ENCODE measurements at regions not wholly inside any gene's neighbourhood (a gene's known extent, or its start where the extent isn't known, plus 50 kb on each side); places are given as distances from the start of the nearest gene placed in this dataset.

- TF ChIP-seq TAF1 (IDR thresholded peaks at IDR 0.05; ENCODE audit: low read depth) = no peak
- TF ChIP-seq RAD21 (IDR thresholded peaks at IDR 0.05; ENCODE audit: low read depth) = no peak
- TF ChIP-seq EGR1 (IDR thresholded peaks at IDR 0.05) = no peak
- TF ChIP-seq TEAD4 (IDR thresholded peaks at IDR 0.05) = no peak
- TF ChIP-seq TCF12 (IDR thresholded peaks at IDR 0.05; ENCODE audit: low read depth) = no peak
- TF ChIP-seq, protein P1, sequence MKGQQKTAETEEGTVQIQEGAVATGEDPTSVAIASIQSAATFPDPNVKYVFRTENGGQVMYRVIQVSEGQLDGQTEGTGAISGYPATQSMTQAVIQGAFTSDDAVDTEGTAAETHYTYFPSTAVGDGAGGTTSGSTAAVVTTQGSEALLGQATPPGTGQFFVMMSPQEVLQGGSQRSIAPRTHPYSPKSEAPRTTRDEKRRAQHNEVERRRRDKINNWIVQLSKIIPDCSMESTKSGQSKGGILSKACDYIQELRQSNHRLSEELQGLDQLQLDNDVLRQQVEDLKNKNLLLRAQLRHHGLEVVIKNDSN (IDR thresholded peaks at IDR 0.05) = no peak
- no peak for TF ChIP-seq EP300 (IDR thresholded peaks at IDR 0.05; ENCODE audit: borderline replicate concordance)
- TF ChIP-seq FOXM1 (IDR thresholded peaks at IDR 0.05; ENCODE audit: borderline replicate concordance, low read depth) = no peak
- TF ChIP-seq ZBTB7A (IDR thresholded peaks at IDR 0.05; ENCODE audit: low read depth) = no peak
- no peak for TF ChIP-seq CREB1 (IDR thresholded peaks at IDR 0.05; ENCODE audit: low read depth)
- TF ChIP-seq, protein P2, sequence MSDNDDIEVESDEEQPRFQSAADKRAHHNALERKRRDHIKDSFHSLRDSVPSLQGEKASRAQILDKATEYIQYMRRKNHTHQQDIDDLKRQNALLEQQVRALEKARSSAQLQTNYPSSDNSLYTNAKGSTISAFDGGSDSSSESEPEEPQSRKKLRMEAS (IDR thresholded peaks at IDR 0.05) = no peak
- TF ChIP-seq CEBPB (IDR thresholded peaks at IDR 0.05) = no peak
- TF ChIP-seq REST (IDR thresholded peaks at IDR 0.05; ENCODE audit: low read depth) = no peak
- TF ChIP-seq NFIC (IDR thresholded peaks at IDR 0.05) = no peak
- TF ChIP-seq YY1 (IDR thresholded peaks at IDR 0.05; ENCODE audit: low read depth) = no peak
Measured at GRCh38 chr2:160956243-160956802, 203.9 kb upstream of the TANK start.

DNA sequence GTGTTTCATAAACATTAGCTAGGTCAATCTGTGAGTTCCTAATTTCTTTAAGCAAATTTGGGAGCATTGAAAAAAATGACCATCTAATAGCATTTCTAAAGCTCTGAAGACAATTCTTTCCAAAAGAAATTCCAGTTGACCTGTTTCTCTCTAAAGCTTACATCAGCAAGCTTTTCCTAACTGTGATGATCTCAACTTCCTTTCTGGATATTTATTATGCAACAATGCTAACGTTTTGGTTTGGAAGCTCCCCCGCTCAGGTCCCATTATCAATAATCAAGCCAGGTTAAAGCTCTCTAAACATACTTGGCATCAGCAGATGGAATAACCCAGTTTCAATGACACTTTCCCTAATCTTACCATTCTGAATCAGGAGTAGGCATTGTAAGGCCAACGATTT is 196.3 kb upstream of the TANK start:
- TF ChIP-seq, protein P1 (IDR thresholded peaks at IDR 0.05) = no peak
- TF ChIP-seq ZBTB7A (IDR thresholded peaks at IDR 0.05; ENCODE audit: low read depth) = no peak
- TF ChIP-seq RAD21 (IDR thresholded peaks at IDR 0.05; ENCODE audit: low read depth) = no peak
- no peak for TF ChIP-seq YY1 (IDR thresholded peaks at IDR 0.05; ENCODE audit: low read depth)
- TF ChIP-seq, protein P2 (IDR thresholded peaks at IDR 0.05) = no peak
- no peak for TF ChIP-seq FOXM1 (IDR thresholded peaks at IDR 0.05; ENCODE audit: borderline replicate concordance, low read depth)
- TF ChIP-seq CREB1 (IDR thresholded peaks at IDR 0.05; ENCODE audit: low read depth) = no peak
- no peak for TF ChIP-seq EGR1 (IDR thresholded peaks at IDR 0.05)
- no peak for TF ChIP-seq EP300 (IDR thresholded peaks at IDR 0.05; ENCODE audit: borderline replicate concordance)
- no peak for TF ChIP-seq TAF1 (IDR thresholded peaks at IDR 0.05; ENCODE audit: low read depth)
- TF ChIP-seq TCF12 (IDR thresholded peaks at IDR 0.05; ENCODE audit: low read depth) = no peak
- no peak for TF ChIP-seq TEAD4 (IDR thresholded peaks at IDR 0.05)
- no peak for TF ChIP-seq CEBPB (IDR thresholded peaks at IDR 0.05)
- no peak for TF ChIP-seq NFIC (IDR thresholded peaks at IDR 0.05)
- no peak for TF ChIP-seq REST (IDR thresholded peaks at IDR 0.05; ENCODE audit: low read depth)

- TF ChIP-seq CREB1 (IDR thresholded peaks at IDR 0.05; ENCODE audit: low read depth) (no peak), TEAD4 (IDR thresholded peaks at IDR 0.05) (no peak), NFIC (IDR thresholded peaks at IDR 0.05) (no peak), REST (IDR thresholded peaks at IDR 0.05; ENCODE audit: low read depth) (no peak), ZBTB7A (IDR thresholded peaks at IDR 0.05; ENCODE audit: low read depth) (no peak), EGR1 (IDR thresholded peaks at IDR 0.05) (no peak)
- TF ChIP-seq, protein P2 (IDR thresholded peaks at IDR 0.05) = no peak
Measured at GRCh38 chr2:160967523-160967922, 192.7 kb upstream of the TANK start.

- TF ChIP-seq EP300 (IDR thresholded peaks at IDR 0.05; ENCODE audit: borderline replicate concordance) (no peak), ZBTB7A (IDR thresholded peaks at IDR 0.05; ENCODE audit: low read depth) (no peak), CREB1 (IDR thresholded peaks at IDR 0.05; ENCODE audit: low read depth) (no peak), EGR1 (IDR thresholded peaks at IDR 0.05) (no peak), FOXM1 (IDR thresholded peaks at IDR 0.05; ENCODE audit: borderline replicate concordance, low read depth) (no peak), NFIC (IDR thresholded peaks at IDR 0.05) (no peak), TEAD4 (IDR thresholded peaks at IDR 0.05) (no peak), YY1 (IDR thresholded peaks at IDR 0.05; ENCODE audit: low read depth) (no peak), REST (IDR thresholded peaks at IDR 0.05; ENCODE audit: low read depth) (no peak), TCF12 (IDR thresholded peaks at IDR 0.05; ENCODE audit: low read depth) (no peak), CEBPB (IDR thresholded peaks at IDR 0.05) (no peak), TAF1 (IDR thresholded peaks at IDR 0.05; ENCODE audit: low read depth) (no peak), RAD21 (IDR thresholded peaks at IDR 0.05; ENCODE audit: low read depth) (no peak)
- TF ChIP-seq, protein P2 (IDR thresholded peaks at IDR 0.05) = no peak
- TF ChIP-seq, protein P1 (IDR thresholded peaks at IDR 0.05) = no peak
Measured at GRCh38 chr2:160968183-160968582, 192.0 kb upstream of the TANK start.

All from Ishikawa (cell line).